DMS53 treated with DMSO at 0.1 percent for 48 hours (cell line): ENCODE measurements at regions not wholly inside any gene's neighbourhood (a gene's known extent, or its start where the extent isn't known, plus 50 kb on each side); places are given as distances from the start of the nearest gene placed in this dataset.

ENCODE experiments used
- DNase-seq: peaks from one replicate; lab custom pipeline; 2025; ENCODE audit not compliant: unreplicated experiment; lab: John Stamatoyannopoulos, UW

- DNase-seq: no peak
Observed at GRCh38 chr22:48545987-48546386, 1281.7 kb downstream of the BRD1 start.

- DNase-seq: no peak
Observed at GRCh38 chr22:48541401-48542098, 1286.1 kb downstream of the BRD1 start.

GRCh38 chr22:48539261-48539660 is 1288.4 kb downstream of the BRD1 start:
- DNase-seq: no peak

GRCh38 chr22:48538291-48538820 is 1289.3 kb downstream of the BRD1 start:
- DNase-seq: no peak

GRCh38 chr22:48537343-48537680 is 1290.4 kb downstream of the BRD1 start:
- no peak for DNase-seq

- no peak for DNase-seq
Observed at GRCh38 chr22:48536541-48537342, 1290.9 kb downstream of the BRD1 start.

- DNase-seq: no peak
Observed at GRCh38 chr22:48535868-48536540, 1291.7 kb downstream of the BRD1 start.

- DNase-seq: no peak
Observed at GRCh38 chr22:48534395-48534958, 1293.2 kb downstream of the BRD1 start.

- no peak for DNase-seq
Observed at GRCh38 chr22:48532986-48533385, 1294.7 kb downstream of the BRD1 start.

GRCh38 chr22:48531761-48532435 is 1295.8 kb downstream of the BRD1 start:
- DNase-seq: no peak

GRCh38 chr22:48531108-48531507 is 1296.6 kb downstream of the BRD1 start:
- DNase-seq: no peak

- no peak for DNase-seq
Observed at GRCh38 chr22:48530666-48531065, 1297.0 kb downstream of the BRD1 start.

GRCh38 chr22:48528221-48528915 is 1299.3 kb downstream of the BRD1 start:
- DNase-seq: no peak

GRCh38 chr22:48523761-48524160 is 1303.9 kb downstream of the BRD1 start:
- no peak for DNase-seq

- no peak for DNase-seq
Observed at GRCh38 chr22:48523091-48523490, 1304.6 kb downstream of the BRD1 start.

- no peak for DNase-seq
Observed at GRCh38 chr22:48522271-48522670, 1305.4 kb downstream of the BRD1 start.

- no peak for DNase-seq
Observed at GRCh38 chr22:48520884-48521588, 1306.6 kb downstream of the BRD1 start.

- no peak for DNase-seq
Observed at GRCh38 chr22:48520207-48520606, 1307.5 kb downstream of the BRD1 start.
